ENCODE measurements at regions not wholly inside any gene's neighbourhood (a gene's known extent, or its start where the extent isn't known, plus 50 kb on each side); places are given as distances from the start of the nearest gene placed in this dataset.

- Histone ChIP-seq H3K27me3 (no peaks in the 10 kb centered on the region), H3K9me3 (peaks cover 0 to 34% (median 0%) of the 10 kb centered on the region in 3 donors), H3K27ac (no peak overlapping the region), H3K4me1 (no peaks in the 10 kb centered on the region), H3K4me3 (no peak overlapping the region), H3K36me3 (no peaks in the 10 kb centered on the region)
- ATAC-seq: no peak
- TF ChIP-seq EP300 (IDR thresholded peaks at IDR 0.05) (no peak), POLR2AphosphoS5 (IDR thresholded peaks at IDR 0.05) (no peak), POLR2A (IDR thresholded peaks at IDR 0.05) (no peak), CTCF (IDR thresholded peaks at IDR 0.05) (no peak)
Observed at GRCh38 chr5:92514896-92515295, 1066.1 kb downstream of the NR2F1-AS1 start.

GRCh38 chr5:92513067-92513466 is 1068.0 kb downstream of the NR2F1-AS1 start:
- Histone ChIP-seq H3K4me3 (no peak overlapping the region), H3K36me3 (no peaks in the 10 kb centered on the region), H3K9me3 (peaks cover 0 to 52% (median 0%) of the 10 kb centered on the region in 3 donors), H3K4me1 (no peaks in the 10 kb centered on the region), H3K27ac (no peak overlapping the region), H3K27me3 (no peaks in the 10 kb centered on the region)
- 60% methylated on average over 1 of the region's 1 CpG; no CpG with 5 or more reads in 1 of the 2 donors for WGBS, 2 donors (ENCODE audit: low coverage in 1 of 2)
- no peak for TF ChIP-seq POLR2A (IDR thresholded peaks at IDR 0.05)
- TF ChIP-seq EP300 (IDR thresholded peaks at IDR 0.05): no peak
- no peak for TF ChIP-seq POLR2AphosphoS5 (IDR thresholded peaks at IDR 0.05)
- no peak for TF ChIP-seq CTCF (IDR thresholded peaks at IDR 0.05)
- ATAC-seq: no peak

- Histone ChIP-seq H3K9me3 (peaks cover 0 to 48% (median 0%) of the 10 kb centered on the region in 3 donors), H3K36me3 (no peaks in the 10 kb centered on the region), H3K4me1 (no peaks in the 10 kb centered on the region), H3K4me3 (no peak overlapping the region), H3K27me3 (no peaks in the 10 kb centered on the region), H3K27ac (no peak overlapping the region)
- no peak for ATAC-seq
- TF ChIP-seq POLR2A (IDR thresholded peaks at IDR 0.05) (no peak), EP300 (IDR thresholded peaks at IDR 0.05) (no peak), POLR2AphosphoS5 (IDR thresholded peaks at IDR 0.05) (no peak), CTCF (IDR thresholded peaks at IDR 0.05) (no peak)
Observed at GRCh38 chr5:92508271-92508670, 1072.7 kb downstream of the NR2F1-AS1 start.

GRCh38 chr5:92505925-92506324 is 1075.1 kb downstream of the NR2F1-AS1 start:
- no peak for ATAC-seq
- H3K27me3 ChIP-seq: no peaks in the 10 kb centered on the region
- no peak overlapping the region for H3K4me3 ChIP-seq
- H3K36me3 ChIP-seq: no peaks in the 10 kb centered on the region
- no peaks in the 10 kb centered on the region for H3K4me1 ChIP-seq
- H3K27ac ChIP-seq: no peak overlapping the region
- H3K9me3 ChIP-seq: peaks cover 0 to 30% (median 0%) of the 10 kb centered on the region in 3 donors
- no peak for TF ChIP-seq POLR2AphosphoS5 (IDR thresholded peaks at IDR 0.05)
- TF ChIP-seq POLR2A (IDR thresholded peaks at IDR 0.05): no peak
- no peak for TF ChIP-seq EP300 (IDR thresholded peaks at IDR 0.05)

GRCh38 chr5:92505145-92505544 is 1075.9 kb downstream of the NR2F1-AS1 start:
- Histone ChIP-seq H3K4me1 (no peaks in the 10 kb centered on the region), H3K27me3 (no peaks in the 10 kb centered on the region), H3K9me3 (peaks cover 0 to 22% (median 0%) of the 10 kb centered on the region in 3 donors), H3K4me3 (no peak overlapping the region), H3K36me3 (no peaks in the 10 kb centered on the region), H3K27ac (no peak overlapping the region)
- ATAC-seq: no peak
- 67 to 92% methylated on average over 3 of the region's 3 CpGs for WGBS, 2 donors (ENCODE audit: low coverage in 1 of 2)
- TF ChIP-seq EP300 (IDR thresholded peaks at IDR 0.05): no peak
- no peak for TF ChIP-seq POLR2A (IDR thresholded peaks at IDR 0.05)
- no peak for TF ChIP-seq POLR2AphosphoS5 (IDR thresholded peaks at IDR 0.05)
- TF ChIP-seq CTCF (IDR thresholded peaks at IDR 0.05): no peak
